ENCODE measurements at regions not wholly inside any gene's neighbourhood (a gene's known extent, or its start where the extent isn't known, plus 50 kb on each side); places are given as distances from the start of the nearest gene placed in this dataset.
A peak's percentile ranks its signal among the peaks of the same experiment; 100 is the strongest.

- TF ChIP-seq CTCF (IDR thresholded peaks at IDR 0.05; ENCODE audit: insufficient read depth, low read depth, low read length, missing control alignments) = no peak
- H3K4me3 ChIP-seq (ENCODE audit: low read length) = no peak overlapping the region
- DNase-seq (ENCODE audit: low read depth) = no peak
Observed at GRCh38 chr5:90305041-90305720, 104.4 kb downstream of the CETN3 start.

DNA sequence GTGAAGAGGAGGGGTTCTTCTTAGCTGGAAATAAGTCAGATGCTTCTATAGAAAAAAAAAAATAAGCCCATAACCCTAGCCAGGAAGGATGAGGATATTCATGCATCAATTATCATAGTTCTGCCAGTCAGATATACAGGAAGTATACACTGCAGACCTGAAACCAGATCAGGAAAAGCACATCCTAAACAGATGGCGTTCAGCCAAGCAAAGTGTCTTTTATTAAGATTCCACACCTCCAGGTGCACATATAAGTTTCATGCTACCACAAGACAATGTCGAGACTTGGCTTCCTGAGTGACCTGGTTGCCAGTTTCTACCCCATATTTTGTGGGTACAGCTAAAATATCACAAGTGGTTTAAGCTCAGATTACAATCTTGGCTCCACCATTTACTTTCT, 108.3 kb downstream of the CETN3 start:
- DNase-seq (ENCODE audit: low read depth) = no peak
- H3K4me3 ChIP-seq (ENCODE audit: low read length) = no peak overlapping the region
- no peak for TF ChIP-seq CTCF (IDR thresholded peaks at IDR 0.05; ENCODE audit: insufficient read depth, low read depth, low read length, missing control alignments)

DNA sequence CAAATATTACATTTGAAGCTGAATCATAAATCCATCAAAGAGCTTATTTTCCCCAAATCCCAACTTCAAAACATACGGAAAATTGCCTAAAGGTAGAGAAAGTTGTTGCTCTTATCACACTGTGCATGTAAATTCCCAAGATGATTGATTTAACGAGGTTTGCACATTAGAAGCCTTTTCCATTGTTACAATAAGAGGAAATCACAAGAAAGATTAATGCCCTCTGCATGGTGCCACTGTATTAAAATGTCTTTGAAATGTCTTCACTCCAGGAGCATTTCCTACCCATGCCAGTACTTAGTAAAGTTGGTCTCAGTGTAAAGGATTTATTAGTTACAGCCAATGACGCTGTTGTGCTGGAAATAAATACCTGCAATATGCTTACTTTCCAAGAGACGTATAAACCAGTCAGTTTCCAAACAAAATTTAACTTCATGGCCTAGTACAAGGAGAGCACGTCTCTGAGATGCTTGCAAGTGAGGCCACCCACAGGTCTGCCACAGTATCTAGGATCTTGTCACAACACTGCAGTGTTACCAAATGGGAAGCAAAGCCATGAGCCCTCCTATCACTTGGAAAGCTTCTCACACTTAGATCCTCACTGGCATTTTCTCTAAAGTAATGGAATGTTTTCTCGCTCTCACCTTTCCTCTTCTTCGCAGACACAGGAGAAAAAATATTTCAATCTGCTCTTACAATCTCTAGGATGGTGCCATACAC, 112.4 kb downstream of the CETN3 start:
- no peak for TF ChIP-seq CTCF (IDR thresholded peaks at IDR 0.05; ENCODE audit: insufficient read depth, low read depth, low read length, missing control alignments)
- no peak overlapping the region for H3K4me3 ChIP-seq (ENCODE audit: low read length)
- no peak for DNase-seq (ENCODE audit: low read depth)

GRCh38 chr5:90294604-90295003, 115.0 kb downstream of the CETN3 start:
- no peak for TF ChIP-seq CTCF (IDR thresholded peaks at IDR 0.05; ENCODE audit: insufficient read depth, low read depth, low read length, missing control alignments)

GRCh38 chr5:90293931-90294330, 115.6 kb downstream of the CETN3 start:
- no peak overlapping the region for H3K4me3 ChIP-seq (ENCODE audit: low read length)
- peak; percentile 66 for DNase-seq (ENCODE audit: low read depth)
- no peak for TF ChIP-seq CTCF (IDR thresholded peaks at IDR 0.05; ENCODE audit: insufficient read depth, low read depth, low read length, missing control alignments)

More at GRCh38 chr5:90294604-90295003, 115.0 kb downstream of the CETN3 start:
- H3K4me3 ChIP-seq (ENCODE audit: low read length) = no peak overlapping the region
- DNase-seq (ENCODE audit: low read depth) = no peak

DNA sequence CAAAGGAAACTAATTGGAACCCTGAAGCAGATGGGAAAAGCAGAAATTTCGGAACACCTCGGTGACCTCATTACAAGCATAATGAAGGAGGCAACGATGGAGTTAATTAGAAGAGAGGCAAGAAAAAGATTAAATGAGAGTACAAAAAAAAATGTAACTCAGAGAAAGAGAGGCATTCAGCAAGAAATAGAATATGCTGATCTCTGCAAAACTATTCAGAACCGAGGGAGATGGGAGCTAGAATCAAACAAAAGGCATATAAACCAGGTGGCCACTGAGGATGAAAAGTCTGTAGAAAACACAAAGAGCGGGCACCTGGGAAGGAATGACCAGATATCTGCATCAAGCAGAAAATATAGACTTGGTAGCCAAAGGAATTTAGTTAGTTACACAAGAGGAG, 118.9 kb downstream of the CETN3 start:
- no peak for DNase-seq (ENCODE audit: low read depth)
- H3K4me3 ChIP-seq (ENCODE audit: low read length) = no peak overlapping the region
- no peak for TF ChIP-seq CTCF (IDR thresholded peaks at IDR 0.05; ENCODE audit: insufficient read depth, low read depth, low read length, missing control alignments)
